ENCODE measurements at regions not wholly inside any gene's neighbourhood (a gene's known extent, or its start where the extent isn't known, plus 50 kb on each side); places are given as distances from the start of the nearest gene placed in this dataset.
"Not testable (repeated sequence)": the region's sequence is repeated elsewhere in the genome, so short reads cannot be mapped to it uniquely, and the experiment has no call there.

DNA sequence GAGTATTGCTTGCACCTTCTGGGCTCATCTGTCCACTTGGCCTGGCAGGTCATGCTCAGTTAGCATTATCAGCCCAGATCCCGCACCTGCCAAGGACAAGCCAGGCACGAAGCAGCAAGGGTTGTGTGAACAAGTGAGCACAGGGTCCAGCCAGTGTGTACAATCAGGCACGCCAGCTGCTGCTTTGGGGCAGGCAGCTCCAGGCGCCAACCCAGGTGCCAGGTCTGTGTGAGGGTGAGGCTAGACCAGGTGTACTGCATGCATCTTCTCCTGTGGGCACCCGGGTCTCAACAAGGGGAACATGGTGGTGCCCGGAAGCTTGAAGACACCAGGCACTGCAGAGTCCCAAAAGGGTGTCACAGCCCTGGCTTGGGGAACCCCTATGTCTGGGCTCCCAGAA is 1446.8 kb downstream of the PCDH9 start:
- CTCF ChIA-PET (ENCODE audit: low intra/inter-chr PET ratio, low total read pairs): no interaction called here

DNA sequence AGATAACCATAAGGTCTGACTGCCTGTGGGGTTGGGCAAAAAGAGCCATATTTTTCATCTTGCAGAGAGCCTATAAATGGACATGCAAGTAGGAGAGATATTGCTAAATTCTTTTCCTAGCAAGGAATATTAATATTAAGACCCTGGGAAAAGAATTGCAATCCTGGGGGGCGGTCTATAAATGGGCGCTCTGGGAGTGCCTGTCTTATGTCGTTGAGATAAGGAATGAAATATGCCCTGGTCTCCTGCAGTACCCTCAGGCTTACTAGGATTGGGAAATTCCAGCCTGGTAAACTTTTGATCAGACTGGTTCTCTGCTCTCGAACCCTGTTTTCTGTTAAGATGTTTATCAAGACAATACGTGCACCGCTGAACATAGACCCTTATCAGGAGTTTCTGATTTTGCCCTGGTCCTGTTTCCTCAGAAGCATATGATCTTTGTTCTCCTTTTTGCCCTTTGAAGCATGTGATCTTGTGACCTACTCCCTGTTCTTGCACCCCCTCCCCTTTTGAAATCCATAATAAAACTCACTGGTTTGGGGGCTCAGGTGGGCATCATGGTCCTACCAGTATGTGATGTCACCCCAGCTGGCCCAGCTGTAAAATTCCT is 1458.3 kb downstream of the PCDH9 start:
- BruUV-seq (replicated peaks); H3K36me3 ChIP-seq (replicated peaks in 1 of 2; ENCODE audit: control insufficient read depth in 1 of 2, insufficient read depth in 2 of 2, low read length in 2 of 2); in situ Hi-C loops (cut with HindIII; ENCODE audit: extremely low pct_ligation_motif_present, low pct_unique_long_range_greater_than_20kb); CTCF ChIA-PET (ENCODE audit: low intra/inter-chr PET ratio, low total read pairs); FAIRE-seq; H3K4me2 ChIP-seq (ENCODE audit: low read depth, low read length); H3K27me3 ChIP-seq (ENCODE audit: control insufficient read depth in 1 of 2, insufficient read depth in 2 of 2, low read length in 2 of 2); H3K4me1 ChIP-seq (ENCODE audit: insufficient read depth, low read length); H3K9ac ChIP-seq (ENCODE audit: insufficient read depth, low read depth, low read length); H2AFZ ChIP-seq (ENCODE audit: low read length); H3K79me2 ChIP-seq (ENCODE audit: insufficient read depth, low read length); POLR2A ChIA-PET; intact Hi-C loops (cut with micrococcal nuclease; ENCODE audit: unreplicated experiment); DNase-seq (ENCODE audit: low spot score); H4K20me1 ChIP-seq (ENCODE audit: insufficient read depth, low read length); ATAC-seq; H3K27ac ChIP-seq (ENCODE audit: extremely low read length, insufficient read depth, low read length); H3K4me3 ChIP-seq (replicated peaks in 1 of 3; ENCODE audit: insufficient read depth in 1 of 3, low read depth in 2 of 3, low read length in 3 of 3): not testable (repeated sequence)
- peaks cover 42% of the 10 kb centered on the region; the same call in 1 of the 2 replicates for H3K9me3 ChIP-seq (ENCODE audit: low read length)
- 13% methylated on average over 5 of the region's 6 CpGs for WGBS (ENCODE audit: low lambda C conversion rate)

More for the DNA sequence above, 1446.8 kb downstream of the PCDH9 start:
- FAIRE-seq: no peak
- ATAC-seq: no peak
- no peak for DNase-seq (ENCODE audit: low spot score)
- intact Hi-C loops (cut with micrococcal nuclease; ENCODE audit: unreplicated experiment) (no loop called here), in situ Hi-C loops (cut with HindIII; ENCODE audit: extremely low pct_ligation_motif_present, low pct_unique_long_range_greater_than_20kb) (no loop called here)
- BruUV-seq (replicated peaks): no TSS peak
- Histone ChIP-seq H2AFZ (ENCODE audit: low read length) (no peak overlapping the region), H3K9me3 (ENCODE audit: low read length) (no peaks in the 10 kb centered on the region), H3K4me1 (ENCODE audit: insufficient read depth, low read length) (no peaks in the 10 kb centered on the region), H3K27ac (ENCODE audit: extremely low read length, insufficient read depth, low read length) (no peak overlapping the region), H3K4me3 (replicated peaks in 1 of 3; ENCODE audit: insufficient read depth in 1 of 3, low read depth in 2 of 3, low read length in 3 of 3) (no peak overlapping the region), H3K4me2 (ENCODE audit: low read depth, low read length) (no peak overlapping the region), H3K79me2 (ENCODE audit: insufficient read depth, low read length) (no peaks in the 10 kb centered on the region), H3K27me3 (ENCODE audit: control insufficient read depth in 1 of 2, insufficient read depth in 2 of 2, low read length in 2 of 2) (no peaks in the 10 kb centered on the region), H3K36me3 (replicated peaks in 1 of 2; ENCODE audit: control insufficient read depth in 1 of 2, insufficient read depth in 2 of 2, low read length in 2 of 2) (no peaks in the 10 kb centered on the region), H4K20me1 (ENCODE audit: insufficient read depth, low read length) (no peaks in the 10 kb centered on the region), H3K9ac (ENCODE audit: insufficient read depth, low read depth, low read length) (no peak overlapping the region)
- POLR2A ChIA-PET: no interaction called here
- WGBS (ENCODE audit: low lambda C conversion rate): 15% methylated on average over 4 of the region's 6 CpGs
- TF ChIP-seq, protein P1, sequence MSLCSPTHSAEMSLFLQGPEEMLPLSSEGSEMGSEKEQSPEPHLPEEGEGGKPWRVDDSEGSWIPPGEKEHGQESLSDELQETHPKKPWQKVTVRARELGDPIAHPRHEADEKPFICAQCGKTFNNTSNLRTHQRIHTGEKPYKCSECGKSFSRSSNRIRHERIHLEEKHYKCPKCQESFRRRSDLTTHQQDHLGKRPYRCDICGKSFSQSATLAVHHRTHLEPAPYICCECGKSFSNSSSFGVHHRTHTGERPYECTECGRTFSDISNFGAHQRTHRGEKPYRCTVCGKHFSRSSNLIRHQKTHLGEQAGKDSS (CRISPR knock-in tag; IDR thresholded peaks at IDR 0.05; ENCODE audit: borderline replicate concordance, low read depth): no peak
- no peak for TF ChIP-seq RBM22 (optimal IDR thresholded peaks at IDR 0.05; ENCODE audit: low read length)
- TF ChIP-seq, protein P2, sequence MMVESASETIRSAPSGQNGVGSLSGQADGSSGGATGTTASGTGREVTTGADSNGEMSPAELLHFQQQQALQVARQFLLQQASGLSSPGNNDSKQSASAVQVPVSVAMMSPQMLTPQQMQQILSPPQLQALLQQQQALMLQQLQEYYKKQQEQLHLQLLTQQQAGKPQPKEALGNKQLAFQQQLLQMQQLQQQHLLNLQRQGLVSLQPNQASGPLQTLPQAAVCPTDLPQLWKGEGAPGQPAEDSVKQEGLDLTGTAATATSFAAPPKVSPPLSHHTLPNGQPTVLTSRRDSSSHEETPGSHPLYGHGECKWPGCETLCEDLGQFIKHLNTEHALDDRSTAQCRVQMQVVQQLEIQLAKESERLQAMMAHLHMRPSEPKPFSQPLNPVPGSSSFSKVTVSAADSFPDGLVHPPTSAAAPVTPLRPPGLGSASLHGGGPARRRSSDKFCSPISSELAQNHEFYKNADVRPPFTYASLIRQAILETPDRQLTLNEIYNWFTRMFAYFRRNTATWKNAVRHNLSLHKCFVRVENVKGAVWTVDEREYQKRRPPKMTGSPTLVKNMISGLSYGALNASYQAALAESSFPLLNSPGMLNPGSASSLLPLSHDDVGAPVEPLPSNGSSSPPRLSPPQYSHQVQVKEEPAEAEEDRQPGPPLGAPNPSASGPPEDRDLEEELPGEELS (CRISPR knock-in tag; IDR thresholded peaks at IDR 0.05): no peak
